GM18909 (cell line): ENCODE measurements at regions not wholly inside any gene's neighbourhood (a gene's known extent, or its start where the extent isn't known, plus 50 kb on each side); places are given as distances from the start of the nearest gene placed in this dataset.

ENCODE experiments used
- ATAC-seq: cut with Tn5 transposase; IDR thresholded peaks from one replicate; pipeline ENCODE4 v1.9.1; 2021; ENCODE audit warnings: mild to moderate bottlenecking; ENCODE audit not compliant: unreplicated experiment, poor library complexity

- no peak for ATAC-seq
Observed at GRCh38 chr12:30047516-30048254, 263.9 kb upstream of the TMTC1 start.

GRCh38 chr12:30046376-30046775 lies 262.6 kb upstream of the TMTC1 start:
- no peak for ATAC-seq

GRCh38 chr12:30045171-30045570 lies 261.4 kb upstream of the TMTC1 start:
- ATAC-seq, result no peak

GRCh38 chr12:30044206-30044605 lies 260.5 kb upstream of the TMTC1 start:
- ATAC-seq, result no peak

GRCh38 chr12:30043151-30043847 lies 259.6 kb upstream of the TMTC1 start:
- no peak for ATAC-seq

- ATAC-seq, result no peak
Observed at GRCh38 chr12:30041096-30041495, 257.4 kb upstream of the TMTC1 start.

- no peak for ATAC-seq
Observed at GRCh38 chr12:30030693-30031374, 247.1 kb upstream of the TMTC1 start.

GRCh38 chr12:30026621-30027234 lies 243.0 kb upstream of the TMTC1 start:
- ATAC-seq, result no peak

GRCh38 chr12:30025317-30025716 lies 241.6 kb upstream of the TMTC1 start:
- no peak for ATAC-seq

- ATAC-seq, result no peak
Observed at GRCh38 chr12:30023186-30023585, 239.4 kb upstream of the TMTC1 start.

- no peak for ATAC-seq
Observed at GRCh38 chr12:30021051-30021833, 237.5 kb upstream of the TMTC1 start.

- ATAC-seq, result no peak
Observed at GRCh38 chr12:30019366-30020140, 235.8 kb upstream of the TMTC1 start.

GRCh38 chr12:30016540-30017055 lies 232.9 kb upstream of the TMTC1 start:
- no peak for ATAC-seq

GRCh38 chr12:30015631-30016337 lies 232.0 kb upstream of the TMTC1 start:
- ATAC-seq, result no peak

- no peak for ATAC-seq
Observed at GRCh38 chr12:30014991-30015390, 231.2 kb upstream of the TMTC1 start.

- ATAC-seq, result no peak
Observed at GRCh38 chr12:30012816-30013450, 229.2 kb upstream of the TMTC1 start.

GRCh38 chr12:30010071-30011052 lies 226.6 kb upstream of the TMTC1 start:
- no peak for ATAC-seq
